IMR-90 (cell line): ENCODE measurements at regions not wholly inside any gene's neighbourhood (a gene's known extent, or its start where the extent isn't known, plus 50 kb on each side); places are given as distances from the start of the nearest gene placed in this dataset.

ENCODE experiments used
- ATAC-seq: fragments of 200-7000 bp; cut with Tn5 transposase; 2 replicates; pipeline ENCODE4 v1.9.1; 2020; ENCODE audit warnings: low read depth, mild to moderate bottlenecking, moderate library complexity
- BruUV-seq: library from RNA; stranded (reverse); fragments of 400-500 nt; replicated peaks from 2 replicates; lab custom pipeline; 2021; lab: Mats Ljungman, UMichigan
- CTCF ChIA-PET: fragments of 300-600 bp; formaldehyde crosslinking; extraction: SDS; loops from one replicate; lab custom pipeline; 2021; ENCODE audit warnings: antibody characterized with exemption; lab: Yijun Ruan, JAX
- POLR2A ChIA-PET: fragments of 300-600 bp; sonication (Branson Sonifier 250); formaldehyde crosslinking; loops from one replicate; lab custom pipeline; 2022; ENCODE audit warnings: antibody characterized with exemption; ENCODE audit not compliant: unreplicated experiment; lab: Charles Lee
- DNase-seq: peaks from one replicate; pipeline ENCODE4 v3.0.0; 2013
- H2AFZ ChIP-seq: replicated peaks from 2 replicates; pipeline ENCODE3; 2013; ENCODE audit warnings: low read length, mild to moderate bottlenecking; ENCODE audit not compliant: poor library complexity
- H2AK5ac ChIP-seq: 2 replicates; pipeline ENCODE4 v1.6.1; 2013; ENCODE audit warnings: low read depth, low read length, inconsistent platforms
- H2AK9ac ChIP-seq: replicated peaks from 2 replicates; pipeline ENCODE3; 2013; ENCODE audit warnings: mild to moderate bottlenecking, low read depth, low read length, moderate library complexity; ENCODE audit not compliant: poor library complexity
- H2BK120ac ChIP-seq: 2 replicates; pipeline ENCODE4 v1.6.1; 2013; ENCODE audit warnings: low read depth, low read length, inconsistent platforms
- H2BK15ac ChIP-seq: 3 replicates; pipeline ENCODE4 v1.6.1; 2013; ENCODE audit warnings: low read depth, low read length, inconsistent platforms
- H2BK20ac ChIP-seq: 2 replicates; pipeline ENCODE4 v1.6.1; 2013; ENCODE audit warnings: low read depth, mild to moderate bottlenecking, inconsistent platforms, low read length, moderate library complexity
- H2BK5ac ChIP-seq: 2 replicates; pipeline ENCODE4 v1.6.1; 2013; ENCODE audit warnings: mild to moderate bottlenecking, low read depth, low read length, inconsistent platforms; ENCODE audit not compliant: poor library complexity, severe bottlenecking
- H3K14ac ChIP-seq: replicated peaks from 2 replicates; pipeline ENCODE4 v1.6.1; 2013; ENCODE audit warnings: low read depth, low read length, inconsistent platforms
- H3K18ac ChIP-seq: 2 replicates; pipeline ENCODE4 v1.6.1; 2013; ENCODE audit warnings: low read depth, low read length, control low read depth
- H3K23ac ChIP-seq: 2 replicates; pipeline ENCODE4 v1.6.1; 2013; ENCODE audit warnings: low read depth, low read length, inconsistent platforms
- H3K27ac ChIP-seq: 2 replicates; pipeline ENCODE4 v1.5.1; 2013; ENCODE audit warnings: mild to moderate bottlenecking, control low read depth, low read length; ENCODE audit not compliant: insufficient read depth
- H3K27me3 ChIP-seq: 2 replicates; pipeline ENCODE4 v1.6.1; 2013; ENCODE audit warnings: low read length; ENCODE audit not compliant: control insufficient read depth, insufficient read depth
- H3K36me3 ChIP-seq: 2 replicates; pipeline ENCODE4 v1.6.1; 2013; ENCODE audit warnings: low read length, mixed read lengths; ENCODE audit not compliant: control insufficient read depth, insufficient read depth
- H3K4ac ChIP-seq: 2 replicates; pipeline ENCODE4 v1.6.1; 2013; ENCODE audit warnings: low read depth, low read length, inconsistent platforms
- H3K4me1 ChIP-seq: 2 replicates; pipeline ENCODE4 v1.6.1; 2013; ENCODE audit warnings: low read length, mixed read lengths; ENCODE audit not compliant: control insufficient read depth, insufficient read depth
- H3K4me2 ChIP-seq: 2 replicates; pipeline ENCODE4 v1.6.1; 2013; ENCODE audit warnings: low read depth, mild to moderate bottlenecking, control low read depth, low read length, moderate library complexity
- H3K4me3 ChIP-seq: 2 replicates; pipeline ENCODE4 v1.5.1; 2013; ENCODE audit warnings: low read depth, mild to moderate bottlenecking, control low read depth, low read length, moderate library complexity; ENCODE audit not compliant: insufficient read depth
- H3K56ac ChIP-seq: 2 replicates; pipeline ENCODE4 v1.6.1; 2013; ENCODE audit warnings: low read length, inconsistent platforms; ENCODE audit not compliant: insufficient read depth; ENCODE audit errors: extremely low read depth
- H3K79me1 ChIP-seq, 2 experiments: 2 replicates each; pipeline ENCODE4 v1.6.1; 2013; ENCODE audit warnings: low read length in 2 of 2, inconsistent platforms in 1 of 2, low read depth in 1 of 2
- H3K9ac ChIP-seq: 2 replicates; pipeline ENCODE4 v1.6.1; 2013; ENCODE audit warnings: low read depth, low read length, control low read depth
- H3K9me1 ChIP-seq: 2 replicates; pipeline ENCODE4 v1.6.1; 2013; ENCODE audit warnings: low read length, inconsistent platforms; ENCODE audit not compliant: insufficient read depth
- H3K9me3 ChIP-seq: 2 replicates; pipeline ENCODE4 v1.6.1; 2013; ENCODE audit warnings: low read length; ENCODE audit not compliant: control insufficient read depth, insufficient read depth
- H4K20me1 ChIP-seq: 2 replicates; pipeline ENCODE4 v1.6.1; 2013; ENCODE audit warnings: low read length, inconsistent platforms; ENCODE audit not compliant: insufficient read depth
- H4K5ac ChIP-seq: 2 replicates; pipeline ENCODE4 v1.6.1; 2013; ENCODE audit warnings: mild to moderate bottlenecking, low read depth, low read length, control low read depth
- H4K8ac ChIP-seq, 2 experiments: 2 replicates each; pipeline ENCODE4 v1.6.1; 2013; ENCODE audit warnings: low read depth in 2 of 2, low read length in 2 of 2, control low read depth in 1 of 2, inconsistent platforms in 1 of 2
- H4K91ac ChIP-seq: 2 replicates; pipeline ENCODE4 v1.6.1; 2013; ENCODE audit warnings: low read depth, low read length, inconsistent platforms; ENCODE audit not compliant: insufficient read depth
- BHLHE40 ChIP-seq: fragments of 150-350 bp; IDR thresholded peaks from 2 replicates; pipeline ENCODE4 v1.6.1; 2016; ENCODE audit warnings: mild to moderate bottlenecking, low read depth, low read length
- CEBPB ChIP-seq: IDR thresholded peaks from 2 replicates; pipeline ENCODE4 v1.6.1; 2012; ENCODE audit warnings: low read depth, low read length, improper control_type of control experiment
- CHD1 ChIP-seq: IDR thresholded peaks from 2 replicates; pipeline ENCODE4 v1.6.1; 2012; ENCODE audit warnings: low read depth, low read length, improper control_type of control experiment
- CTCF ChIP-seq: conservative IDR thresholded peaks from 2 replicates; pipeline ENCODE4 v1.5.1; 2012; ENCODE audit warnings: mild to moderate bottlenecking, low read depth, low read length, improper control_type of control experiment
- FOS ChIP-seq: fragments of 150-350 bp; IDR thresholded peaks from 2 replicates; pipeline ENCODE4 v1.6.1; 2016; ENCODE audit warnings: low read depth, low read length
- MAFK ChIP-seq: IDR thresholded peaks from 2 replicates; pipeline ENCODE4 v1.6.1; 2012; ENCODE audit warnings: low read depth, low read length, improper control_type of control experiment
- MAZ ChIP-seq: IDR thresholded peaks from 2 replicates; pipeline ENCODE4 v1.6.1; 2012; ENCODE audit warnings: low read depth, mild to moderate bottlenecking, low read length, improper control_type of control experiment, moderate library complexity, borderline replicate concordance
- MXI1 ChIP-seq: IDR thresholded peaks from 2 replicates; pipeline ENCODE4 v1.6.1; 2012; ENCODE audit warnings: low read depth, mild to moderate bottlenecking, low read length, moderate library complexity, borderline replicate concordance
- NFE2L2 ChIP-seq: fragments of 150-350 bp; IDR thresholded peaks from 2 replicates; pipeline ENCODE4 v1.6.1; 2016; ENCODE audit warnings: low read depth, mild to moderate bottlenecking, low read length
- POLR2A ChIP-seq: IDR thresholded peaks from 2 replicates; pipeline ENCODE4 v1.6.1; 2012; ENCODE audit warnings: mild to moderate bottlenecking, low read depth, low read length
- RAD21 ChIP-seq: IDR thresholded peaks from 2 replicates; pipeline ENCODE4 v1.6.1; 2012; ENCODE audit warnings: low read length, improper control_type of control experiment
- RCOR1 ChIP-seq: IDR thresholded peaks from 2 replicates; pipeline ENCODE4 v1.6.1; 2012; ENCODE audit warnings: mild to moderate bottlenecking, low read length, improper control_type of control experiment; ENCODE audit not compliant: insufficient replicate concordance
- RFX5 ChIP-seq: IDR thresholded peaks from 2 replicates; pipeline ENCODE4 v1.8.0; 2012; ENCODE audit warnings: low read depth, mild to moderate bottlenecking, low read length, moderate library complexity
- SMC3 ChIP-seq: fragments of 150-350 bp; IDR thresholded peaks from 2 replicates; pipeline ENCODE4 v1.6.1; 2016; ENCODE audit warnings: low read depth, mild to moderate bottlenecking, antibody characterized with exemption, low read length, moderate library complexity
- WGBS, 2 experiments: methylation state at CpG; one replicate each; pipeline versions ENCODE4 v1.1.5 to v1.1.7; 2013; ENCODE audit warnings: missing lambda C conversion rate in 2 of 2; ENCODE audit not compliant: insufficient read length in 1 of 2; ENCODE audit errors: extremely low coverage in 2 of 2; 5-methylcytosine and 5-hydroxymethylcytosine counted together
- dilution Hi-C: fragments of 300-500 bp; cut with HindIII; formaldehyde crosslinking; loops from one replicate; pipeline ENCODE4 v1.14.3; 2018; ENCODE audit warnings: low sequenced_read_pairs; ENCODE audit not compliant: unreplicated experiment
- in situ Hi-C: fragments of 300-500 bp; cut with MboI; formaldehyde crosslinking; loops from 3 replicates; pipeline ENCODE4 v1.14.3; 2019; ENCODE audit warnings: low sequenced_read_pairs, inconsistent platforms, mixed read lengths
- intact Hi-C: fragments of 100-400 bp; cut with micrococcal nuclease; formaldehyde crosslinking; loops from 2 replicates; pipeline ENCODE4 v1.10.0; 2022
- TF ChIP-seq, protein P1 (sequence below): fragments of 150-350 bp; IDR thresholded peaks from 2 replicates; pipeline ENCODE4 v1.6.1; 2017; ENCODE audit warnings: mild to moderate bottlenecking, antibody characterized with exemption, low read length, low read depth
- TF ChIP-seq, protein P2 (sequence below): fragments of 150-350 bp; IDR thresholded peaks from 2 replicates; pipeline ENCODE4 v1.6.1; 2016; ENCODE audit warnings: low read depth, mild to moderate bottlenecking, low read length, moderate library complexity, borderline replicate concordance

DNA sequence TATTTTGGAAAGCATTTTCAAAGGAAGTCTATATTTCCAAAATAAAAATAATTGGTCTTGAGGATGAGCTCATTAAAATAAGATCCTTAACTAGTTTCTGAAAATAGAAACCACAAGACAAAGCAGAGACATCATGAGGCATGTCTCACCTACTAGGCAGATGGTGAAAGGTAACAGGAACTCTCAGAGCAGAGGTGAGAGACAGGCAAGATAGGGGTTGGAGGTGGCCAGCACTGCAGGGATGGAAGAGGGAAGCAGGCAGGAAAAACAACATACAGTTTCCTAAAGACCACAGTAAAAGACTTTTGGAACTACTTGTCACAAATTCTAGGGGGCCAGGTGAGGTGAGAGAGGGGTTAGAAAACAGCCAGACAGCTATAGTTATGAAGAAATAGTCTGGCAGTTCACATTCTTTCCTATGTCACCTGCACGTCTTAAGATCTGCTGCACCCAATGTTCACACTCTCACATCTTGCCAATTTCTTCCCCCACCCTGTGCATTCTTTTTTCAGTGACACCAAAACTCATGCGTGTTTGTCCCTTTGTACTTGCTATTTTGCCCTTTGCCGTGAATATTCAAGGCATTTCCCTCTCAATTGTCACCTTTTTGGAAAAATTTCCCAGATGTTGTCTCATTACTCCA lies 341.7 kb upstream of the KITLG start:
- Histone ChIP-seq H4K5ac (no peak overlapping the region), H3K4me3 (no peak overlapping the region), H3K4me1 (peaks cover 7% of the 10 kb centered on the region), H3K9me3 (no peaks in the 10 kb centered on the region), H3K14ac (no peak overlapping the region), H3K27me3 (no peaks in the 10 kb centered on the region), H2AK5ac (no peak overlapping the region), H4K8ac (no peak overlapping the region), H2AK9ac (no peak overlapping the region), H3K79me1 (0 out of 4 replicates have a peak, but pooled peaks cover 0 to 3% of the 10 kb centered on the region in 2 experiments), H3K4me2 (no peak overlapping the region), H3K23ac (no peak overlapping the region), H4K20me1 (no peaks in the 10 kb centered on the region), H2BK20ac (no peak overlapping the region), H2AFZ (no peak overlapping the region), H3K4ac (no peak overlapping the region), H2BK120ac (no peak overlapping the region), H3K18ac (no peak overlapping the region), H2BK5ac (no peak overlapping the region), H3K9me1 (peaks cover 3% of the 10 kb centered on the region), H3K9ac (no peak overlapping the region), H2BK15ac (no peak overlapping the region), H3K56ac (no peak overlapping the region), H3K36me3 (no peaks in the 10 kb centered on the region), H4K91ac (no peak overlapping the region), H3K27ac (no peak overlapping the region)
- dilution Hi-C loops (no loop called here), intact Hi-C loops (no loop called here), in situ Hi-C loops (no loop called here)
- ChIA-PET CTCF (no interaction called here), POLR2A (no interaction called here)
- no peak for TF ChIP-seq BHLHE40
- no peak for TF ChIP-seq SMC3
- TF ChIP-seq NFE2L2 = no peak
- TF ChIP-seq, protein P1, sequence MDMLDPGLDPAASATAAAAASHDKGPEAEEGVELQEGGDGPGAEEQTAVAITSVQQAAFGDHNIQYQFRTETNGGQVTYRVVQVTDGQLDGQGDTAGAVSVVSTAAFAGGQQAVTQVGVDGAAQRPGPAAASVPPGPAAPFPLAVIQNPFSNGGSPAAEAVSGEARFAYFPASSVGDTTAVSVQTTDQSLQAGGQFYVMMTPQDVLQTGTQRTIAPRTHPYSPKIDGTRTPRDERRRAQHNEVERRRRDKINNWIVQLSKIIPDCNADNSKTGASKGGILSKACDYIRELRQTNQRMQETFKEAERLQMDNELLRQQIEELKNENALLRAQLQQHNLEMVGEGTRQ = no peak
- TF ChIP-seq, protein P2, sequence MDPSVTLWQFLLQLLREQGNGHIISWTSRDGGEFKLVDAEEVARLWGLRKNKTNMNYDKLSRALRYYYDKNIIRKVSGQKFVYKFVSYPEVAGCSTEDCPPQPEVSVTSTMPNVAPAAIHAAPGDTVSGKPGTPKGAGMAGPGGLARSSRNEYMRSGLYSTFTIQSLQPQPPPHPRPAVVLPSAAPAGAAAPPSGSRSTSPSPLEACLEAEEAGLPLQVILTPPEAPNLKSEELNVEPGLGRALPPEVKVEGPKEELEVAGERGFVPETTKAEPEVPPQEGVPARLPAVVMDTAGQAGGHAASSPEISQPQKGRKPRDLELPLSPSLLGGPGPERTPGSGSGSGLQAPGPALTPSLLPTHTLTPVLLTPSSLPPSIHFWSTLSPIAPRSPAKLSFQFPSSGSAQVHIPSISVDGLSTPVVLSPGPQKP = no peak
- TF ChIP-seq CTCF = no peak
- no peak for TF ChIP-seq CEBPB
- TF ChIP-seq FOS = no peak
- TF ChIP-seq CHD1 = no peak
- TF ChIP-seq RFX5 = no peak
- no peak for TF ChIP-seq RCOR1
- TF ChIP-seq POLR2A = no peak
- TF ChIP-seq RAD21 = no peak
- no peak for TF ChIP-seq MXI1
- no peak for TF ChIP-seq MAFK
- no peak for TF ChIP-seq MAZ
- BruUV-seq = no TSS peak
- ATAC-seq = no peak
- WGBS, 2 experiments = 75% methylated on average over 2 of the region's 3 CpGs; no CpG with 5 or more reads in 1 of the 2 experiments
- DNase-seq = no peak
